Epithelial cell of proximal tubule (primary cell): ENCODE measurements at regions not wholly inside any gene's neighbourhood (a gene's known extent, or its start where the extent isn't known, plus 50 kb on each side); places are given as distances from the start of the nearest gene placed in this dataset.

Experiments
- DNase-seq: peaks from one replicate; pipeline ENCODE4 v3.0.0-alpha.2; 2011; ENCODE audit warnings: low read depth
- H3K4me3 ChIP-seq: 2 replicates; pipeline ENCODE4 v1.5.1; 2011; ENCODE audit warnings: low read depth, mild to moderate bottlenecking, low read length
- TF ChIP-seq, protein P1 (sequence below): conservative IDR thresholded peaks from 2 replicates; pipeline ENCODE4 v1.5.1; 2012; ENCODE audit warnings: low read depth, mild to moderate bottlenecking, low read length

DNA sequence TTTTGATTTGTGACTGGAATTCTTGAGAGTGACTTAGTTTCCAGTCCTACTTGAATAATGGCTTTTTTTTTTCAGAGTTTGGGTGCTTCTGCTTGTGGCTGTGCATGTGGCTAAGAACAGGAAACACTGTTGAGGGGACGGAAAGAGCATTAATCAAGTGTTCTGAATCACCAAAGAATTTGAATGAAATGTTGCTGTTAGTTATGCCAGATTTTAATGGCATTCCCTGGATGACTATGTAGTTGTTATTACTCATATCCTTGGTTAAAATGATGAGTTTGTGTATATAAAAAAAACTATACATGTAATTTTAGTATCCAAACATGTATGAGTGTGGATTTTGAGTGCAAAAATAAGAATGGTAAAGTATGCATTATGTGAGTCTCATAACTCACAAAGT lies 347.9 kb downstream of the BCAT1 start:
- TF ChIP-seq, protein P1, sequence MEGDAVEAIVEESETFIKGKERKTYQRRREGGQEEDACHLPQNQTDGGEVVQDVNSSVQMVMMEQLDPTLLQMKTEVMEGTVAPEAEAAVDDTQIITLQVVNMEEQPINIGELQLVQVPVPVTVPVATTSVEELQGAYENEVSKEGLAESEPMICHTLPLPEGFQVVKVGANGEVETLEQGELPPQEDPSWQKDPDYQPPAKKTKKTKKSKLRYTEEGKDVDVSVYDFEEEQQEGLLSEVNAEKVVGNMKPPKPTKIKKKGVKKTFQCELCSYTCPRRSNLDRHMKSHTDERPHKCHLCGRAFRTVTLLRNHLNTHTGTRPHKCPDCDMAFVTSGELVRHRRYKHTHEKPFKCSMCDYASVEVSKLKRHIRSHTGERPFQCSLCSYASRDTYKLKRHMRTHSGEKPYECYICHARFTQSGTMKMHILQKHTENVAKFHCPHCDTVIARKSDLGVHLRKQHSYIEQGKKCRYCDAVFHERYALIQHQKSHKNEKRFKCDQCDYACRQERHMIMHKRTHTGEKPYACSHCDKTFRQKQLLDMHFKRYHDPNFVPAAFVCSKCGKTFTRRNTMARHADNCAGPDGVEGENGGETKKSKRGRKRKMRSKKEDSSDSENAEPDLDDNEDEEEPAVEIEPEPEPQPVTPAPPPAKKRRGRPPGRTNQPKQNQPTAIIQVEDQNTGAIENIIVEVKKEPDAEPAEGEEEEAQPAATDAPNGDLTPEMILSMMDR = no peak
- no peak overlapping the region for H3K4me3 ChIP-seq
- no peak for DNase-seq

DNA sequence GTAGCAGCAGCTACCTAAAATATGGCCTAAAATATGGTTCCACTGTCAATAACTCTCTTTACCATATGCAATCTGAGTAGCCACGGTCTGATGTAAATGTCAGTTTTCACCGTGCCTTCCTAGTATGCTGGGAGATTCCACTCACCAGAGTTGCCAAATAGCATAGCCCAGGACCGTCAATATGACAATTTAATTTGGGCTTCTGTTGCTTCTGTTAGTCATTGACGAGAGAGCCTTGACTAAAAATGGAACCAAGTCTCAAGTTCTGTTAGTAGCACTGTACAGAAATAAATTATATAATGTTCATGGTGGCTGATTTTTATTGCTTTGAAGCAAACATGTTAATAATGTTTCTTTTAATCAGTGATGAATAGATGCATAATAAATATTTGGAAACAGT lies 348.4 kb downstream of the BCAT1 start:
- H3K4me3 ChIP-seq = no peak overlapping the region
- DNase-seq = no peak
- TF ChIP-seq, protein P1 = no peak

- H3K4me3 ChIP-seq = no peak overlapping the region
- no peak for DNase-seq
- TF ChIP-seq, protein P1 = no peak
These were observed 349.2 kb downstream of the BCAT1 start for GRCh38 chr12:24599736-24600135.

- no peak overlapping the region for H3K4me3 ChIP-seq
- no peak for DNase-seq
- TF ChIP-seq, protein P1 = no peak
These were observed 351.3 kb downstream of the BCAT1 start for GRCh38 chr12:24597580-24597979.

GRCh38 chr12:24596768-24597388 lies 352.0 kb downstream of the BCAT1 start:
- H3K4me3 ChIP-seq = no peak overlapping the region
- TF ChIP-seq, protein P1 = peak; percentile 75
- no peak for DNase-seq

- DNase-seq = no peak
- H3K4me3 ChIP-seq = no peak overlapping the region
- TF ChIP-seq, protein P1 = peak; percentile 38
These were observed 353.2 kb downstream of the BCAT1 start for GRCh38 chr12:24595652-24596235.

GRCh38 chr12:24591715-24592440 lies 357.0 kb downstream of the BCAT1 start:
- no peak overlapping the region for H3K4me3 ChIP-seq
- TF ChIP-seq, protein P1 = no peak
- DNase-seq = no peak
